ENCODE measurements at regions not wholly inside any gene's neighbourhood (a gene's known extent, or its start where the extent isn't known, plus 50 kb on each side); places are given as distances from the start of the nearest gene placed in this dataset.

GRCh38 chr18:47727409-47727808 lies 203.1 kb downstream of the SMAD2 start:
- TF ChIP-seq POLR2AphosphoS5 (IDR thresholded peaks at IDR 0.05; ENCODE audit: borderline replicate concordance, low read depth, low read length): no peak
- TF ChIP-seq EZH2 (IDR thresholded peaks at IDR 0.05): no peak
